ENCODE measurements at regions not wholly inside any gene's neighbourhood (a gene's known extent, or its start where the extent isn't known, plus 50 kb on each side); places are given as distances from the start of the nearest gene placed in this dataset.

DNA sequence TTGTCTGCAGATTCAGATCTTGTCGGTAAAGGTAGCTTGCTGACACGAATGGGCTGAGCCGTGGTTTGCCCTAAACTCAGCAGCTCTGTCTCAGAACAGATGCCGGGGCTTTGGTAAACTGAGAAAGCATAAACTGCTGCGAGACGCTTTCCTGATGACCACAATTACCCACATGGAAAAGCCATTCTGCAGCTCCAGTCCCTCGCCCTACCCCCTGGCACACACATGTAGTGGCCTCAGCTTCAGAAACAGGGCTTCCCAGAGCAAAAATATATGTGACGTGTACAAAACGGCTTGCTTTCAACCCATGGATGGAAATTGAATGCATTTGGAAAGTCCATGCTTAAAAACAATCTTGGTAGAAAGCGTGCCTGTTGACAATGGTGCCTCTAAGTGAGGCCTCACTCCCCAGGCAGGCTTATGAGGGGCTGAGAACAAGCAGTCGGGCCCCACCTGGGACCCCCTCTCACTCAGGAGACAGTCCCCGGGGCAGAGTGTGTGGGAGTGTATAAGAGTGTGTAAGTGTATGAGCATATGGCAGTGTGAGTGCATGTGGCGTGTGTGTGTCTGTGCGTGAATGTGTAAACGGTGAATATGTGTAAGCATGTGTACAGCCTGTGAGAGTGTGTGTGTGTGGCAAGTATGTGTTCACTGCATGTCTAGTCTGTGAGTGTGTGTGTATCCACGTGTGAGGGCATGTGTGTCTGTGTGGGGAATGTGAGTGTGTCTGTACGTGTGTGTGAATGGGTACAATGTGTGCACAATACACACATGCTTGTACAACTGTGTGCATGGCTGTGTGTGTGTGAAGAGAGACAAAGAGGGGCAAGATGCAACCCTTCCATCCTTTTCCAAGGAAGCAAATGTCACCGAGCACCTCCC lies 88.2 kb upstream of the SMIM23 start:
- peaks cover 32% of the 10 kb centered on the region for H3K4me1 Mint-ChIP-seq
- no peak for DNase-seq
- no peak overlapping the region for H3K27ac Mint-ChIP-seq
- H3K36me3 Mint-ChIP-seq (ENCODE audit: low read depth) = no peaks in the 10 kb centered on the region
- no peak overlapping the region for H3K4me3 Mint-ChIP-seq
- peaks cover 10% of the 10 kb centered on the region for H3K27me3 Mint-ChIP-seq (ENCODE audit: low read depth, poor library complexity)
- no peaks in the 10 kb centered on the region for H3K9me3 Mint-ChIP-seq
- TF ChIP-seq, protein P1, sequence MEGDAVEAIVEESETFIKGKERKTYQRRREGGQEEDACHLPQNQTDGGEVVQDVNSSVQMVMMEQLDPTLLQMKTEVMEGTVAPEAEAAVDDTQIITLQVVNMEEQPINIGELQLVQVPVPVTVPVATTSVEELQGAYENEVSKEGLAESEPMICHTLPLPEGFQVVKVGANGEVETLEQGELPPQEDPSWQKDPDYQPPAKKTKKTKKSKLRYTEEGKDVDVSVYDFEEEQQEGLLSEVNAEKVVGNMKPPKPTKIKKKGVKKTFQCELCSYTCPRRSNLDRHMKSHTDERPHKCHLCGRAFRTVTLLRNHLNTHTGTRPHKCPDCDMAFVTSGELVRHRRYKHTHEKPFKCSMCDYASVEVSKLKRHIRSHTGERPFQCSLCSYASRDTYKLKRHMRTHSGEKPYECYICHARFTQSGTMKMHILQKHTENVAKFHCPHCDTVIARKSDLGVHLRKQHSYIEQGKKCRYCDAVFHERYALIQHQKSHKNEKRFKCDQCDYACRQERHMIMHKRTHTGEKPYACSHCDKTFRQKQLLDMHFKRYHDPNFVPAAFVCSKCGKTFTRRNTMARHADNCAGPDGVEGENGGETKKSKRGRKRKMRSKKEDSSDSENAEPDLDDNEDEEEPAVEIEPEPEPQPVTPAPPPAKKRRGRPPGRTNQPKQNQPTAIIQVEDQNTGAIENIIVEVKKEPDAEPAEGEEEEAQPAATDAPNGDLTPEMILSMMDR (IDR thresholded peaks at IDR 0.05) = no peak

DNA sequence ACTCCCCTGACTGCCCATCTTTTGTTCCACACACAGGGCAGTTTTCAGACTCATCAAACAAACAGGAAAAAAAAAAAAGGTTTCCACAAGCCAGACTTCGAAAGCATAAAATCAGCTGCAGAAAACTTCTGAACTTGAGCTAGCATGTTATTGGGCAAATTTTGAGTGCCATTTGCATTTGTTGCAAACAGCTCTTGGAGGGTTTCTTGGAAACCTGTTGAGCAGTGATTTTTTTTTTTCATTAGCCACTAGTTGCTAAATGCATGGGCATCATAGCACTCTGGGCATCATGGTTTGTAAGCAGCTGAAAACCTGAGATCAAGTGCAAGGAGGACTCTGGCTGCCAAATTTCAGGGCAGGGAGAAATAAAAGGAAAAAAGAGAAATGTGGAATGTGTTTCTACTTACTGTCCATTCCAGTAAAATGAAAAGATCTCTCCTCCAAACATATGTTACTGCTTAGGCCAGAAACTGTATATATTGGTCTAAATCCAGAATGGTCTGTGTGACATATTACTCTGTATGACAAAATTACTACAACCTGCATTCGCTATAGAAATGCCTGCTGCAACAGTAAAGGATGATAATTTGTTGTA lies 85.2 kb upstream of the SMIM23 start:
- H3K9me3 Mint-ChIP-seq = no peaks in the 10 kb centered on the region
- H3K4me3 Mint-ChIP-seq = no peak overlapping the region
- H3K27me3 Mint-ChIP-seq (ENCODE audit: low read depth, poor library complexity) = peaks cover 6% of the 10 kb centered on the region
- no peaks in the 10 kb centered on the region for H3K36me3 Mint-ChIP-seq (ENCODE audit: low read depth)
- H3K4me1 Mint-ChIP-seq = peaks cover 49% of the 10 kb centered on the region
- TF ChIP-seq, protein P1 (IDR thresholded peaks at IDR 0.05) = no peak
- H3K27ac Mint-ChIP-seq = no peak overlapping the region
- no peak for DNase-seq

DNA sequence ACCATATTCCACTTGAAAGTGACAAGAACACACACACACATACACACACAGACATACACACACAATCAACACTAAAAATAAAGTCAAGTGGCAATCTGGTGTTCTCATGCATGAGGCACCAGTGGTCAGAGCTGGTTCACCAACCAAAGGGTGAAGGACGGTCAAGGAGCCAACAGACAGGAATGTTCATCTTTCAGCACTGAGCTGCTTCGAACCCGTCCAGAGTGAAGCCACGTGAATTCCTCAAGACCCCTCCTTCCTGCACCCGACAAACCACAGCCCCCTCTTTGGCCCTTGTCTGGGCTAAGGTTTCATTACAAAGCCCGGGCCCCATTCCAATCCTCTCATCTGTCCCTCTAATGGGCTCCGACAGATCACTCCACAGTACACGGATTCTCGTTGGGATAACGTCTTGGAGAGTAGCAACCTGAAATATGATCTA lies 84.5 kb upstream of the SMIM23 start:
- Mint-ChIP-seq H3K4me1 (peaks cover 57% of the 10 kb centered on the region), H3K9me3 (no peaks in the 10 kb centered on the region), H3K4me3 (no peak overlapping the region), H3K27ac (no peak overlapping the region), H3K27me3 (ENCODE audit: low read depth, poor library complexity) (peaks cover 6% of the 10 kb centered on the region), H3K36me3 (ENCODE audit: low read depth) (no peaks in the 10 kb centered on the region)
- TF ChIP-seq, protein P1 (IDR thresholded peaks at IDR 0.05) = no peak
- no peak for DNase-seq

DNA sequence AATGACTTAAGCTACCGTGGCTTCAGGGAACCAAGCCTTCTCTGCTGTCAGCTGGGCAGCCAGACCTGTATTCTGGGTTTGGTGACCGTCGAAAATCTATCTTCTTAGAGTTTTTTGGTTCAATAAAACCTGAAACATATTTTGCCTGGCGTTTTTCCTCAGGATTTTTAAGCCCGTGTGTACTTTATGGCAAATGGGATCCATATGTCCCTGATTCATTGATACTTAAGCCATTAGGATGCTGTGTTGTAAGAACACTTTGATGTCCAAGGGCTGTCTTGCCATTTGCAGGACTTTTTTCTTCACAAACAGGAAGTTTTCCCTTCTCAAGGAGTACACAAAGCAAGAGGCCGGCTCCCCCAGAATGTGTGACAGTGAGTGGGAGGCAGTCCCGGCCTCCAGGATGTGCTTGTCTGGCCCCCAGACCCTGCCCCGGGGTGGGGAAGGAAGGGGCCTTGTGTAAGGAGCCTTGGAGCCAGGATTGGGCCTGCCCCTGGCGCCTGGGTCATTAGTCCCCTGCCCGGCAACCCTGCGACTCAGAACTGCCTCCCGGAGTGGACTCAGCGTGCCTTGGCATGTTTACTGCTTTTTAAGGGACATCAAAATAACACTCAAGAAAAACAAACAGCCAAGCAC lies 83.4 kb upstream of the SMIM23 start:
- TF ChIP-seq, protein P1 (IDR thresholded peaks at IDR 0.05) = no peak
- Mint-ChIP-seq H3K36me3 (ENCODE audit: low read depth) (no peaks in the 10 kb centered on the region), H3K9me3 (no peaks in the 10 kb centered on the region), H3K27ac (peak overlapping the region; percentile 2), H3K27me3 (ENCODE audit: low read depth, poor library complexity) (peaks cover 6% of the 10 kb centered on the region), H3K4me3 (no peak overlapping the region), H3K4me1 (peaks cover 68% of the 10 kb centered on the region)
- DNase-seq = peak; percentile 14

DNA sequence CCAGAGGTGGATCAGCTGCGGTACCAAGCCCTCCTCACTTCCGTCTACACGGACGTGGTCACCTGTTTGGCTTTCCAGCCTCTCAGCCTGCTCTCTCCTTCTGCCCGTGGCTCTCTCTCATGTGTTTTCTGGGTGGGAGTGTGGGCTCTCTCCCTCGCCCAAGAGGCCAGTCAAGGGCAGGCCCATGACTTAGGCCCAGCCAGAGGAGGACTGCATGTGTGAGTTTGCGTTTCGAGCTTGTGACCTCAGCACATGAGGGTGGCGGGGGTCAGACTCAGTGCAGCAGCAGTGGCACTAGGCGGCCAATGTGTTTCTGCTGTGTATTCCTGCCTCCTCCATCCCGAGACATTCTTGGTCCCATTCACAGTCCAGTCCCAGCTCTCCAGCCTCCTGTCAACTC lies 82.5 kb upstream of the SMIM23 start:
- DNase-seq = no peak
- no peak overlapping the region for H3K27ac Mint-ChIP-seq
- peaks cover 68% of the 10 kb centered on the region for H3K4me1 Mint-ChIP-seq
- no peaks in the 10 kb centered on the region for H3K9me3 Mint-ChIP-seq
- no peaks in the 10 kb centered on the region for H3K36me3 Mint-ChIP-seq (ENCODE audit: low read depth)
- peaks cover 6% of the 10 kb centered on the region for H3K27me3 Mint-ChIP-seq (ENCODE audit: low read depth, poor library complexity)
- TF ChIP-seq, protein P1 (IDR thresholded peaks at IDR 0.05) = no peak
- no peak overlapping the region for H3K4me3 Mint-ChIP-seq
